ENCODE measurements at regions not wholly inside any gene's neighbourhood (a gene's known extent, or its start where the extent isn't known, plus 50 kb on each side); places are given as distances from the start of the nearest gene placed in this dataset.
"Not testable (repeated sequence)": the region's sequence is repeated elsewhere in the genome, so short reads cannot be mapped to it uniquely, and the experiment has no call there.

DNA sequence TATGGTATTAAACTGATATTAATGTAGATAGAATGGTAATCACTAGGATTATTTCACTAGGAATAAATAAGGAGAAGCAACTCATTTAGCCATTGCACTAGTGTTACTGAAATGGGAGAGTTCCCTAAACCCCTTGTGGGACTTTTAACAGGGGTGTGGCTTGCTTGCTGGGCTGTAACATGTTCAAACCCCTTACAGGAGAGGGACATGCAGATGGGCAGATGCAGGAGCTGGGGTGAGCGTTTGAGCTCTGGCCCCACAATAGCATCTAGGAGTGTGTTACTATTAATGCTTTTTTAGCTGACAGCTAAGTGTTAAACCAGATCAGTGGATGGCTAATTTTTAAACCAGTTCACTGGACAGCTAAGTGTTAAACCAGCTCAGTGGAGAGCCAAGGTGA lies 89.3 kb upstream of the ST8SIA4 start:
- DNase-seq, result no peak

DNA sequence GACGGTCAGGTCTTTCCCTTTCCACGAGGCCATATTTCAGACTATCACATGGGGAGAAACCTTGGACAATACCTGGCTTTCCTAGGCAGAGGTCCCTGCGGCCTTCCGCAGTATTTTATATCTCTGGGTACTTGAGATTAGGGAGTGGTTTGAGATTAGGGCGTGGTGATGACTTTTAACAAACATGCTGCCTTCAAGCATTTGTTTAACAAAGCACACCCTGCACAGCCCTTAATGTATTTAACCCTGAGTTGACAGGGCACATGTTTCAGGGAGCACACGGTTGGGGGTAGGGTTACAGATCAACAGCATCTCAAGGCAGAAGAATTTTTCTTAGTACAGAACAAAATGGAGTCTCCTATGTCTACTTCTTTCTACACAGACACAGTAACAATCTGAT lies 80.5 kb upstream of the ST8SIA4 start:
- DNase-seq, result not testable (repeated sequence)

DNA sequence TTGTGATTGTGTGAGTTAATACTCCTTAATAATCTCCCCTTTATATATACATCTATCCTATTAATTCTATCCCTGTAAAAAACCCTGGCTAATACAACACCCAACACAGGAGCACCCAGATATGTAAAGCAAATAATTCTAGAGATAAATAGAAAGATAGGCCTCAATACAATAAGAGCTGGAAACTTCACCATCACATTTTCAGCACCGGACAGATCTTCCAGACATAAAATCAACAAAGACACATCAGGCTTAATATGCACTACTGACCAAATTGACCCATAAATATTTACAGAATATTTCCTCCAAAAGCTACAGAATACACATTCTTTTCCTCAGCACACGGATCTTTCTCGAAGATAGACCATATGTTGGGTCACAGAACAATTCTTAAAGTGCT lies 71.0 kb upstream of the ST8SIA4 start:
- DNase-seq, result no peak

DNA sequence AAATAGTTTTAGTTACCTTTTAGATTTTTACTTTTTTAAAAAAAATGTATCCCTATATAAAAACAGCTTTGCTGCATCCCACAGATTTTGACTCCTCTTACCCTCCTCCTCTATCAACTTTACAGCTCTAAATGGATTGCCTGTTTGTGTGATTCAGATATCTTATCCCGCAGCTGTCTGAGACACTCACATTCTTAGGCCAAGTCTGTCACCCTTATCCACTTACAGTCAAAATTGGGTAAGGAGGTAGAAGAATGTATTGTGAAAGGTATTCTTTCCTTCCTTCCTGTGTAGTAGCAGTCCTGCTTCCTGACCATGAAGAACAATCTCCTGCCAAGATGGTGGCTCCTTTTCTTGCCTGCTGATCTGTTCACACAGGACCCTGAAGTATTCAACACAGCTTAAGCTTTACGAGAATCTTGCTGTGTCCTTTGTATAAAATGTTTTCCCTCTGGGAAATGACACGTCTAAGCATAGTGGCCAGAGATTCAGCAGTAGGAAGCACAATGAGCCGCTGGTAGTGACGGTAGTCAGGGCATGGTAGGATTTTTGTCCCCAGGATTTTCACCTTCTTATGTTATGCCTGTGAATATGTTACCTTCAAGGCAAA lies 67.7 kb upstream of the ST8SIA4 start:
- no peak for DNase-seq

DNA sequence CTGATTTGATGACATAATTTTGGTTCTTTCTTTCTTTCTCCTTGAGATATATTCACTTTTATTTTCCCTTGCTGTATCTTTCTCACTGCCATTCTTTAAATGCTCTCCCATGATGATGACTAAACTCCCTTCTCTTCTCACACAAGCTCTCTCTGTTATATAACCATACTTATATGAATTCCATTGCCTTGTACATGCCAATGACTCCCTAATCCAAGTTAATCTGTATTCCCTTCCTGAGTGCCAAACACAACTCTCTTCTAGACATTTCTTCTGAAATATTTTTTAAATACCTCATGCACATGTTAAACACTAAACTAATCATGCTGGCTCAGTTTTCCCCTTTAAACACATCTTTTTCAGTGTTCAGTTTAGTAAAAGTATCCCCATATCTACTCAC lies 62.2 kb upstream of the ST8SIA4 start:
- no peak for DNase-seq

Data from fibroblast of skin of scalp (primary cell).